OCI-M2 (cell line): ENCODE measurements at regions not wholly inside any gene's neighbourhood (a gene's known extent, or its start where the extent isn't known, plus 50 kb on each side); places are given as distances from the start of the nearest gene placed in this dataset.

Experiments used
- DNase-seq: peaks from one replicate; lab custom pipeline; 2025; ENCODE audit not compliant: unreplicated experiment; lab: John Stamatoyannopoulos, UW

DNA sequence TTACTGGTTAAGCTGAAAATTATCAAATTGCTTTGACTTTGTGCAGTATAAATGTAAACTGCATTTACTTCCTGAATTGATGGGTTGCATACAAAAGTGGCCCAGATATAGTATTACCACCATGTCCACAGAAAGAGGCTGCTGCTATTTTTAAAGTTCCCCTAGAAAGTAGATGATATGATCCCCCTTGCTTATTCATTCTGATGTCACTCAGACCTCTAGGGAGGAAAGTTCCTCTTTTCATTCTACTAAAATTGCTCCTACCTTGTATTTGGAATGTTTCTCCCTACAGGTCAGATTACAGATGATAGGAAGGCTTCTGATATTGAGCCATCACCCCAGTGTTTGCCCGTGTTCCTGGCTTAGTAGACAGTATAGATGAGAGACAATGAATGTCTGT is 247.6 kb upstream of the TNP1 start:
- no peak for DNase-seq

DNA sequence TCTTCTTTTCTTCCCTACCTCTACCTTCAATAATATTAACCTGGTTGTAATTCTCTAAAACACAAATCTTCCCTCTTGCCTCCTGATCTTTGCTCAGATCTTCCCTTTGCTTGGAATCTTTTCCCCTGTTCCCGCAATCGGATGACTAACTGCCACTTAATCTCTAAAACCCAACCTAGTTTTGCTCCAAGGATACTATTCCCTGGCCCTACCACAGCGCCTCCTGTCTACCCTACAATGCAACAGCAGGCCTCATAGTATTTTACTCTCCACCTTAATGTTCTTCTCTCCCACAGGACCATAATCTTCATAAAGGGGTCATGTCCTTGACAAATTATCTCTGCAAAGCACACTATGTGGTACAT is 246.8 kb upstream of the TNP1 start:
- DNase-seq, result no peak

DNA sequence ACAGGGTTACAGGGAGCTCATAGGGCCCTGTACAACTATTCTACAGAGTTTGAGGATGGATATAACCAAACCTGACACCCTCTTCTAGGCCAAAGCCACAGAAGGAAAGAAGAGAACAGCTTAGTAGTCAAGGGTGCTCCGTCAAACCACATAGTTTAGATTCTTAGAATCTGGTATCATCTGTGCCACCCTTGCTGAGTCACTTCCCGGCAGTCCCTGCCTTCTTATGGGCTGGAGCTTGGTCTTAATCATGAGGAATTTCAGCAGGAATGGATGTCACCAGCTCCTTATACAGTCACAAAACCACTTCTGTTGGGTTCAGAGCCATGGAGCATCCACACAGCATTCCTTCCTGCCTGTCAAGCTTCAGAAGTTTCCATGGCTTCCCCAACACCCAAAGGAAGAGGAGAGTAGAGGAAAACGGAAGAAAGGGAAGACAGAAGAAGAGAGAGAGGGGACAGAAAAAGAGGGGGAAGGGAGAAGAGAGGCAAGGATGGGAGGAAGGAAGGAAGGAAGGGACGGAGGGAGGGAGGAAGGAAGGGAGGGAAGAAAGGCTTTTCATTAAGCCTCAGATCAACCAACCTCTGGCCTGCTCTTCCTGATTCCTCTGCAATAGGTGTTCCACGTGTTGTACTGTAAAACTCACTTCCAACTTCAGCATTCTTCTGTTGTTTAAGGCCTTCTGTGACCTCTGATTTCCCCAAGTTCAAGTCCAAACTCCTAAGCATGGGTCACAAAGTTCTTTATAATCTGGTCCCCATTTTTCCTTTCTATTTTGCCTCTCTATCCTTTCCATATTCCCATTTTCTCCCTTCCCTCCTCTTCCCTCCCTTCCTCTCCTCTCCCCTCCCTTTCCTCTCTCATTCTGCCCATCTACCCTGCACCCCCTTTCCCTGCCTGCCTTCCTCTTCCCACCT is 246.1 kb upstream of the TNP1 start:
- DNase-seq, result no peak

DNA sequence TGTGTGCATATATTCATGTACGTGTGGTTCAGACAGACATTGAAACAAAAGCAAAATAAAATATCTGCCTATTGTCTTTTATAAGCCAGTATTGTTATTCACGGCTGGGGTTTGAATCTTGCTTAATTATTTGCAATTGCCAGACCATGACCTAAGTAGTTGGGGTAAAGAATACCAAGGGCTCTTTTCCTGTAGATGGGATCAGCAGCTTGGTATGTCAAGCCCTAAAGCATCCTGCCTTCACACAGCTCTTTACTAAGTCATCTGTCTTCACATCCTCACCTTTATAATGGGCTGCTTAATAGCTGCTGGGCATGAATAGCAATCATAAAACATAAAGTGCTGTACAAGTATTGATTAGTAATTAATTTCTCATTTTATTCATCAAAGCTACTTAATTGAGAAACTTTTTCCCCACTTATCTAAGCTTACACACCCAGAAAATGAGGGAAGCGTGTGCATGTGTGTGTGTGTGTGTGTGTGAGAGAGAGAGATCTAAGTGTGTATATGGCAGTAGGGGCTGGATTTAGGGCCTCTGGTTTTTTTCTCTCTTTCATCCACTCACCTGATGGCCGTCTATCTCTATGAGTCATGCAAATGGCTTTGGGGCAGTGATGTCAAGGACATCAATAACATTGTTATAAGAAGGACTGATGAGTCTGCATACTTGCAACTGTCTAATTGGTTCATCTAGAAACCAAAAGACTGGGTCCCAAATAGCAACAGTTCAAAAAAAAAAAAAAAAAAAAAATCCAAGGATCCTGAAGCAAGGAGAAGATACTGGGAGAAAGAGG is 244.1 kb upstream of the TNP1 start:
- no peak for DNase-seq

DNA sequence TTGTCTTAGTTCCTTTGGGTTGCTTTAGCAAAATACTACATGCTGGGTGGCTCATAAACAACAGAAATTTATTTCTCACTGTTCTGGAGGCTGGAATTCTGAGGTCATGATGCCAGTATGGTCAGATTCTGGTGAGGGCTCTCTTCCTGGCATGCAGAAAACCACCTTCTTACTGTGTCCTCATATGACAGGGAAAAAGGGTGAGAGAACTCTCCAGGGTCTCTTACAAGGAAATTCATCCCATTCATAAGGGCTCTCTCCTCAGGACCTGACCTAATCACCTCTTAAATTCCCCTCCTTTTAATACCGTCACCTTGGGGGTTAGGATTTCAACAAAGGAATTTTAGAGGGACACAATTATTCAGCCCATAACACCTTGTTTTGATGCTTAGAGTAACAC is 243.1 kb upstream of the TNP1 start:
- no peak for DNase-seq

DNA sequence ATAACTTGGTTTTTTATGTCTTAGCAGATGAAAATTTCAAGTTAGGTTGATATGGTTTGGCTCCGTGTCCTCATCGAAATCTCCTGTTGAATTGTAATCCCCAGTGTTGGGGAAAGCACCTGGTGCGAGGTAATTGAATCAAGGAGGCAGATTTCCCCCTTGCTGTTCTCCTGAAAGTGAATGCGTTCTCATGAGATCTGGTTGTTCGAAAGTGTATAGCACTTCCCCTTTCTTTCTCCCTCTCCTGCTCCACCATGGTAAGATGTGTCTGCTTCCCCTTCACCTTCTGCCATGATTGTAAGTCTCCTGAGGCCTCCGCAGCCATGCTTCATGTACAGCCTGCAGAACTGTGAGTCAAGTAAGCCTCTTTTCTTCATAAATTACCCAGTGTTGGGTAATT is 242.1 kb upstream of the TNP1 start:
- no peak for DNase-seq

DNA sequence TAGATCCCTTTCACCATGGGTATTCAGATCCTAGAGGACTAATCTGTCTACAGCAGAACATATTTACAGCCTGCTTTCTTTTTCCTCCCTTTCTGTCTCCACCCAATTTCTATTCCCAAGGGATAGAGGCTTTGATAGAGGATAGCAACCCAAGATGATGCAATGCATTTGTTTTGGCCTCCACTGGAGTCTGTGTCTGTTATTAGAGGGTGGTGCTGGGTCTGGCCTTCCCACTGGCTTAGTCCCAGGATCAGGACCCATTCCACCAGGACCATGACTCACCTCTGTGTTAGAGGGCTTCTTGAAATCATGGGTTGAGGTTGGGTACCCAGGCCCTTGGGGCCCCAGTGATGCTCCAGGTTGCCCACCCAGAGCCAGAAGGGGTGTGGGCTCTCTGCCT is 239.7 kb upstream of the TNP1 start:
- DNase-seq, result no peak

DNA sequence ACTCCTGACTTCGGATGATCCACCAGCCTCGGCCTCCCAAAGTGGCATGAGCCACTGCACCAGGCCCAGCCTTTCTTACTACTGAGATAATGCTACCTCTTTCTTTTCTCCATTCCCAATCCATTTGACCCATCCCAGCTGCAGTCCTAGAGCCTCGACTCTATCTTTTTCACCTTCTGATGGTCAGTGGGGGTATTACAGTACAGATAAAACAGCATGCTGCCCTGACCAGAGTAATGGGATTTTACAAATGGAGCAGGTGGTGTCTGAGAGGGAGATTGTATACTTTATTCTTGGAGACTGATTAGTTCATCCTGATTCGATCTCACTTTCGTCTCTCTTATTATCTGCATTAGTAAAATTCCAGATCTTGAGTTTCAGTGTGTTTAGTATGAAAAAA is 238.6 kb upstream of the TNP1 start:
- DNase-seq, result no peak

DNA sequence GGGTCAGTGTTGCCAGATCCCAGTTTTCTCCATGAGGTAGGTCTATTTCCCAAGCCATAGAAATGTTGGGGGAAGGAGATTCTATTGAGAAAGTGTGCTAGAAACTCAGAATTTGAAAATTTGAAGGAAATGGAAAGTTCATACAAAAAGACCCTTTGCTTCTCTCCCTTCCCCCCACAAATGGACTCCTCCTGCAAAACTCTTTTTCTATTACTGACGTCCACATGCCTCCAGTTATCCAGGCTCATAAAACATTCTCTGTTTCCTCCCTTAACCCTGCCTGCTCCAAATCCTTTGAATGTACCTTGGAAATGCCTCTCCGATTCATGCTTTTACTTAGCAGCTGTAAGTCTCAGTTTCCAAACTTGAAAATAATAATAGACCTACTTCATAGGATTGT is 237.5 kb upstream of the TNP1 start:
- no peak for DNase-seq

DNA sequence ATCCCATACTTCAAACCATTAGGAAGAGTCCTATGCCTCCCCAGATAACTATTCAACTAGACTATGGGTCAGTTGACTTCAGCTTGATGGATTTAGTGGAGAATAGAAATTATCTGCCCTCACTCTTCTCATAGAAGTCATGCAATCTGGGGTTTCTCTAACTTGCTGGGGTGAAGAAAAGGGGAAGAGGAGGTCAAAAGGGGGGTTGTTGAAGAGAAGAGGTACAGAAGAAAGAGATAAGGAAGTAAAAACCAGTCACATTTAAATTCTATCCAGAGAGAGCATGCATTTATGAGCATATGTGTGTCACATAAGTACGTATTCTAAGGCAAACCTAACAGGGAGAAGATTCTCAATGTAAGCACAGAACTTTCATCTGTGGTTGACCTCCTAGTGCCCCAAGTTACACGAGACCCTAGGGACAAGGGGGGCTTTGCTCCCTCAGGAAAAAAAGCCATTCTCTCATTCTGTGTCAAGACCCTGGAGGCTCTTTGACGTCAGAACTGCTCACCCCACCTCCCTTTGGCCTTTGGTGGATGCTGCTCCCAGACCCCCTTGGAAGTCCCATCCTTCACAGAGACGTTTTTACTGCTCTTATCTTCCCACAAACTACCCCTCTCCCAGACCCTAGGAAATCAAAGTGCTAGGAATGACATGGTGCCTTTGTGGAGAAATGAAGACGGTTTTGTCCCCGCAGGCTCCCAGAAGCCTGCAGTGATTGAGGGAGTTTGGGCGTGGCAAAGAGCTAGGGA is 236.8 kb upstream of the TNP1 start:
- DNase-seq, result no peak

DNA sequence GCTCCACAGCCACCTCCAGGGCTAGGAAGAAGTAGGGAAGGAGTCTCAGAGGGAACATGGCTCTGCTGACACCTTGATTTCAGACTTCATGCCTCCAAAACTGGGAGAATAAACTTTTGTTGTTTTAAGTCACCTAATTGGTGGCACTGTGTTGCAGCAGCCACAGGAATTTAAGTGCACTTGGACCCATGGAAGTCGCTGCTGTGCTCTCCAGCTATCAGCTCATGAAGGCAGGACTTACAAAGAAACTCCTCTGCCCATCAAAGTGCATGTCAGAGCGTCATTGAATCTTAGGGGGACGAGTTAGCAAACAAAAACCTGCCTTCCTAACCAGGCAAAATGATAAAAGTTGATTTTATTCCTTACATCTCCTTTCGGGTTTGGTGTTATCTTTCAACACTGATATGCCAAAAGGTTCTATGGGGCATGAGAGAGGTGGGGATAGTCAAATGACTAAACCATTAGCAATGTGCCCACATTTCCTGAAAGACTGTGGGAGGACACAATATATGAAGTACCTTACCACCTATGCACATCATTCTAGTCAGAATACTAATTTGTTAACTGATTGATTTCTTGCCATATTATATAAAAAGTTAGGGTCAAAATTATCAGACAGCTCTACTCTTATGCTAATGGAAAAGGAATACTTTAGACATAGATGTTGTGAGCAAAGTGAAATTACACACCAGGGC is 235.8 kb upstream of the TNP1 start:
- no peak for DNase-seq

DNA sequence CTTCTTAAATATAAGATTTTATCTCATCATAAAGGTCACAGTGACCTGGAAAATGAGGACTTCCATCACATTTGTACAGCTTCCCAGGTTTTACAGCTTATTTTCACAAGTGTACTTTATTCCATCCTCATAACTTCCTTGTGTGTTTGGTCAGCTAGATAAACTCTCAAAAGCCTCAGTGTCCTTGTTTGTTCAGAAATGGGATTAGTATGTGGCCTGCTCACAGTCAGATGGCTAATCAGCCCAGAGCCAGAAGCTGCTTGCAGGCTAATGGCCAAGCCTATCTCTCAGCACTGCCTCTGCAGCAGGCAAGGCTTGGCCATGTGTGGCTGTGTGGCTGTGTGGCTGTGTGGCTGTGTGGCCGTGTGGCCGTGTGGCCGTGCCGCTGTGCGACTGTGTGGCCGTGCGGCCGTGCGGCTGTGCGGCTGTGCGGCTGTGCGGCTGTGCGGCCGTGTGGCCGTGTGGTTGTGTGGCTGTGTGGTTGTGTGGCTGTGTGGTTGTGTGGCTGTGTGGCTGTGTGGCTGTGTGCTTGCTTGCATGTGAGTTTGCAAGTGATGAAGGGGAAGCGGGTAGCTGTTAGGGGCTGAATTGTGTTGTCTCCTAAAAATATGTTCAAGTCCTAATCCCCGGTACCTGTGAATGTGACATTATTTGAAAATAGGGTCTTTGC is 233.0 kb upstream of the TNP1 start:
- DNase-seq, result no peak

DNA sequence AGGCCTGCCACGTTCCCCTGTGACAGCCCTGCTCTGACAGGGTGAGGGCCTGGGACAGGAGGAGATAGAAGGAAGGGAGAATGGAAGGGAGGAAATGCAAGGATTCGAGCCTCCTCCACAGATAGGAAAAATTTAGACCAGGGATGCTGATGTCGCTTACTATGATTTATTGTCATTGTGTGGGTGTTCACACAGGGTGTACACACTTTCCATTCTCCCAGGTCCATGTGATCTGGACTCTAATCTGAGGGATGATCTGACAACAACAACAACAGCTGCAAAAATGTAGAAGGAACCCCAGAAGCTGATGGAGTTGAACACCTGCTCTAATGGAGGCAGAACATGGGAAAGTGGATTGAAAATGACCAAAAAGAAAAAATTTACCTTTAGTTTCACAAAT is 231.7 kb upstream of the TNP1 start:
- no peak for DNase-seq

DNA sequence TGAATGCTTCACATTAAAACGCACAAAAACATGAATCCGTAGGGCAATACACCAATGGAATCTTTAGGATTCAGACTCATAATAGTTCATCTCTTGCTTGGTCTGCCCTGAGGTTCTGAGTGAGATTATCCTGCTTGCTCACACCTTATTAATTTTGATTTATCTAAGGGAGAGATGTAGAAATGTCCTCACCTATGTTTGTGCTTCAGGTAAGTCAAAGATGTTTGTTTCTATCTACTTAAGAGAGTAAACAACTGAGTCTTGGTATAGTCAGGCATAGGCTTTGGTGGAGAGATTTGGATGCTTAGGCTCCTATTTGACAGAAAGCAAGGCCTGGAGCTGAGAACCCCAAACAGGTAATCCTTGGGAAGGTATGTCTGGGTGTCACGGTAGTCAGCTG is 231.0 kb upstream of the TNP1 start:
- DNase-seq, result no peak

DNA sequence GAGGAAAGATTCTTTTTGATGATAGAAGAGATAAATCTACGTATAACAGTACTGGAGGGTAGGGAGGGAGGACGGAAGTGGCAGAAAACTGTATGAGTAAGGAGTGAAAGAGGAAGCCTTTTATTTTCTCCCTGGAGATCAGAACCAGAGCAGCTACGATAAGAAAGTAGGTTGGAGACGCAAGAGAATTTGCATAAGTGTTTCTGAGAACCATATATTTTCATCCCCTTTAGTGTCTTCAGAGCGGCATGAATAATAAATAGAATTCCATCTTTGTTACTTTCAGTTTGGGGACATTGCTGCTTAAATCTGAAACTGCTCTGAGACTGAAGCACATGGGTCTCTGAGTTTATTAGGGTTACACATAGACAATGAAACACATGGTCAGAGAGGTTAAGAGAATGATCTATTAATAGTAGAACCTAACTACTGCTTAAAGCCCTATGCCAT is 230.2 kb upstream of the TNP1 start:
- DNase-seq, result no peak

DNA sequence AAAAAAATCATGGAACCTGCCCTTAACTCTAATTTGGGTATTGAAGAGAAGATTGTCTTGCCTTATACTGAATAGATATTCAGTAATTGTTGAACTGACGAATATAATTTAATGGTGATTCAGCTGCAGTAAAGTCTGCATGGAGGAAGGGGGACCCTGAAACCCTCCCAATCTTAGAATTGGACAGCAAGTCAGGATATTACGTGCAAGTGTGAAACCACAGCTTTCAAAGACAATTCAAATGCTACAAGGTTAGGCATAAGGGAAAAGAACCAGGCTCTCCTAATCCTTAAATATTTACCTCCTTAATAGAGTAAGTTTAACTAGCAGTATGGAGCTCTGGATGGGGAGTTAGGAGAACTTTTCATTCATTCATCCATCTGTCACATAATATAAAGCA is 226.9 kb upstream of the TNP1 start:
- no peak for DNase-seq

DNA sequence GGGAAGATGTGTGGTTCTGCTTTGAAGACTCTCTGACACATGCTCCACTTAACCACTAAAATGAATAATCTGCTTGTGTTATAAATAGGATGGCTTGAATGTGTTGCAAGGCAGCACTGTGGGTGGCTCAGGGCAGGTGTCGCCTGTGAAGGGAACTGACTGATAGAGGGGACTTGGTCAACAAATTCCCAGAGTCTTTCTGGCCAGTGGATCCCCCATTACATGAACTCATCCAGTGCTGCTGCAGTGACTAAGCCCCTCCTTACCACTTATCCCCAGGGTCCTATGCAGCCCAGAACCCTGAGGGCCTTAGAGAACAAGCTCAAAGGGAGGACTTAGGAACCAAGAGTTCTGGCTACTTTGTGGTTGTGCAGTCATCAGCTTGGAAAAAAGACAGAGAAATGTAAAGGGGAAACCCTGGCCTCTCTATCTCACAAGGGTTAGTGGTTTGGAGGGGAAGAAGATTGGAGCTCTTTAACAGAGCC is 226.2 kb upstream of the TNP1 start:
- no peak for DNase-seq

DNA sequence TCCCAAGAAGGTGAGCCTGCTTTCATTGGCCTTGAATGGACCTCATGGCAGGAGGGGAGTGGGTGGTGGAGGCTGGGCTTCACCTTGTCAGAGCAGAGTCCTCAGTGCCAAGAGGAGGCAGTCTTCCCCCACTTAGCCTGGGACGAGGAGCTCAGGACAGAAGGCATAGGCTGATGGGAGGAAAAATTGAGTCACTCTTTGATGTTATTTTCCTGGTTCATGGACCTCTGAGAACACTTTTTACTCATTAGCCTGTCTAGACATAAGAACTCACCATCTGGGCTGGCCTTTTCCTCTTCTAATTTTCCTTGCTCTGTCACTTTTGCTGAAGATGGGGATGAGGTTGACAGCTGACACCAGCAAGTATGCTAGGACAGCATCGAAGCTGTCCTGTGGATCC is 225.7 kb upstream of the TNP1 start:
- DNase-seq, result no peak

DNA sequence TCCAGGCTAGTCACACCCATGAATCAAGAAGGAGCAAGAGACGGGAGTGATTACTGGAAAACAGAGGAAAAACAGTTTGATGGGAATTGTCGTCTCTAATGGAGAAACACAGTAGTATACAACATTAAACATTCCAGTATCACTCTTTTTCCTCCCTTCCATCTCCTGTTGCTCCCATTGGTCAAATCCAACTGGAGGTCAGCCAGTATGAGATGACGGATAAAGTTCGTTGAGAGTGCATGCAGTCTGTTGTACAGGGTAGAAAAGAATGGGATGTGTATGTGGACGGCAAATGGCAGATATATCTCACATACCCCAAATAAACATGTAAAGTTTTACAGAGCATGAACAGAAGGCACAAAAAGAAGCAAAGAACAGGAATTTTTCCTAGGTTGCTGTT is 221.9 kb upstream of the TNP1 start:
- DNase-seq, result no peak

DNA sequence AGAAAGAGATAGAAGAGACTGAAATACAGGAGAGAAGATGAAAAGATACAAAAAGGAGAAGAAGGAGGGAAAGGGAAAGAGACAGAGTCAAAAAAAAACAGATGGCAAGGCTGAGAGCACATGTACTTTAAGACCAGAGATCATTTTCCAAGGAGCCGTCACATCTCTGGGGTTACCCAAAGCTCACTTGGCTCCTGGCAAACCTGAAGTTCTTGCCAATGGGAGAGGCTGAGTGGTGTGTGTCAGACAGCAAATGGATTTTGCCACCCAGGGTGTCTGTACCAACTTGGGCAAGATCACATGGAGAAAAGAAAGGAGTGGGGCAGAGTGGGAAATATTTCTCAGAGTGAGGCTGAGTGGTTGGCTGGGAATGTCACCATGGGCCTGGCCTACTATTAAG is 219.3 kb upstream of the TNP1 start:
- no peak for DNase-seq
